Mesenteric fat pad (tissue), 1 donor: ENCODE measurements at regions not wholly inside any gene's neighbourhood (a gene's known extent, or its start where the extent isn't known, plus 50 kb on each side); places are given as distances from the start of the nearest gene placed in this dataset.
"Not testable (repeated sequence)": the region's sequence is repeated elsewhere in the genome, so short reads cannot be mapped to it uniquely, and the experiment has no call there.

ENCODE experiments used
- DNase-seq: peaks from one replicate; pipeline ENCODE4 v3.0.0-alpha.2; 2020; ENCODE audit warnings: low spot score
- donor health status: DM: yes; HTN: yes; CAD: no.

DNA sequence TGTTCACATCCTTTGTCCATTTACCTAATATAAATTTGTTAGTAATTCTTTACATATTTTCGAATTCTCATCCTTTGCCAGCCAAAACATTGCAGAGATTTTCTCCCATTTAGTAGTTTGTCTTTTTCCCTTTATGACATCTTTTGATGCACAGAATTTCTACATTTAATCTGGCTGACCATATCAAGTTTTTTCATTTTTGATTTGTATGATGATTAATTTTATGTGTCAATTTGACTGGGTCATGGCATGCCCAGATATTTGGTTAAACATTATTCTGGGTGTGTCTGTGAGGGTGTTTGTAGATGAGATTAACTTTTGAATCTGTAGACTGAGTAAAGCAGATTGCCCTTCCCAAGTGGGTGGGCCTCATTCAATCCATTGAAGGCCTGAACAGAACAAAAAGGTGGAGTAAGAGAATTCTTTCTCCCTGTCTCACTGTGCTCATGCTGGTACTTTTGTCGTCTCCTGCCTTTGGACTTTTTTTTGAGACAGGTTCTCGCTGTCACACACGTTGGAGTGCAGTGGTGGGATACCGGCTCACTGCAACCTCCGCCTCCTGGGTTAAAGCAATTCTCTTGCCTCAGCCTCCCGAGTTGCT lies 72.1 kb upstream of the EPB41L1 start:
- no peak for DNase-seq

DNA sequence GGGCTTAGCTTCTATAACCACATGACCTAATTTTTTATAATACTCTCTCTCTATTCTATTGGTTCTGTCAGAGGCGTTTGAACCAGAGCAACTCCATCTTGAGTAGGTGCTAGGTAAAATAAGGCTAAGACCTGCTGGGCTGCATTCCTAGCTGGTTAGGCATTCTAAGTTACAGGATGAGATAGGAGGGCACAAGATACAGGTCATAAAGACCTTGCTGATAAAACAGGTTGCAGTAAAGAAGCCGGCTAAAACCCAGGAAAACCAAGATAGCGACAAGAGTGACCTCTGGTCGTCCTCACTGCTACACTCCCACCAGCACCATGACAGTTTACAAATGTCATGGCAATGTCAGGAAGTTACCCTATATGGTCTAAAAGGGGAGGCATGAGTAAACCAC lies 71.3 kb upstream of the EPB41L1 start:
- not testable (repeated sequence) for DNase-seq

DNA sequence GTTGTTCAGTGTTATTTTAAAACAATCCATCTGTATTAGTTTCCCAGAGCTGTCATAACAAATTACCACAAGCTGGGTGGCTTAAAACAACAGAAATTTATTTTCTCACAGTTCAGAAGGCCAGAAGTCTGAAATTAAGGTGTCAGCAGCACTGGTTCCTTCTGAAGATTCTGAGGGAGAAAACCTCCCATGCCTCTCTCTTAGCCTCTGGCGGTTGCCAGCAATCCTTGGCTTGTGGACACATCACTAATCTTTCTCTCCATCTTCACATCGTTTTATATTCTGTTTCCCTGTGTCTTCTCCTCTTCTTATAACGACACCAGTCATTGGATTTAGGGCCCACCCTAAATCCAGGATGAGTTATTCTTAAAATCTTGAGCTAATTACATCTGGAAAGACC lies 70.2 kb upstream of the EPB41L1 start:
- DNase-seq, result no peak

DNA sequence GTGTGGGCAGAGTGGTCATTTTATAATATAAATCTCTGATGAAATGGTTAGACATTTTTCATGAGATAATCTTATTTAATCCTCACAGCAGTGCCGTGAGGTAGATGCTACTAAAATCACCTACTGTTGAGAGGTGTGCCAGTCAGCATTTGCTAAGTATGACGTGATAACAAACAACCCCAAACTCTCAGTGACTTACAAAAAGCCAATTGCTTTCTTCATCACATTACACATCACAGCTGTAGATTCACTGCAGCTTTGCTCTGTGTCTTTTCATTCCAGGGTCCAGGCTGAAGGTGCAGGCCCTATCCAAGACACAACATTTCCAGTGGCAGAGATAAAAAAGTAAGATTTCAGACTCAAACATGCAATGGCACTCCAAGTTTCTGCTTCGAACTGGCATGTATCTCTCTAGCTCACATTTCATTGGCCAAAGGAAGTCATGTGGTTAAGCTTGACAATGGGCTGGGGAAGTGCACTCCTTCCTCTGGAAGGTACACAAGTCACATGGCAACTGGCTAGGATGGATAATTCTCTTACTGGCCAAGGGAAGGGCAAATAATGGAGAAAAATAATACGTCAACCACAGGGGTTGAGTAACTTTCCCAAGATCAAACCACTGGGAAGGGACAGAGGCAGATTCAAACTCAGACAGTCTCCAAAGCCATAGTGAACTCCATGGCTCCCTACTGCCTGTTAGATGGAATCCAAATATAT lies 69.5 kb upstream of the EPB41L1 start:
- no peak for DNase-seq

DNA sequence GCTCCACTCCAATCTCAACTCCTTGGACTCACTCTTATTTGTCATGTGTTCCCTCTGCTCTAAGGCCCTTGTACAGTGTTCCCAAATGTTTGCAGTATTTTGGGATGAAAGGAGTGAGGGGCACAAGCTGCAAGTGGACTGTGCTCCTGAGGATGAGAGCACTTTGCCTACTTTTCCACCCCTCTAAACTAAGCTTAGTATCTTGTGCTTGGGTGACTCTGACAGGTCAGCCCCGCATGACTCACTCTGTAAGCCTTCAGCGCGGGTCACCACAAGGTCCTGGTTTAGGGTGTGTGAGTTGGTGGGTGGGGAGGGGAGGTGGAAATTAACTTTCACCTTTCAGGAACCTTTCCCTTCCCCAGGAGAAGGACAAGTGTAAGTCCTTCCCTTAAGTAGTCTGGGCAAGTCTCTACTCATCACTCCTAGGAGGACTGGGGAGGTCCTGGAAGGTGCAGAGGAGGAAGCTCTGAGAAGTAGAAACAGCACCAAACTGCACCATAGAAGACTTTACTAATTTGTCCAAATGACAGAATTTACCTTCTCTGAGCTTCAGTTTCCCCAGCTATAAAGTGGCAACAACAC lies 68.8 kb upstream of the EPB41L1 start:
- DNase-seq, result no peak

DNA sequence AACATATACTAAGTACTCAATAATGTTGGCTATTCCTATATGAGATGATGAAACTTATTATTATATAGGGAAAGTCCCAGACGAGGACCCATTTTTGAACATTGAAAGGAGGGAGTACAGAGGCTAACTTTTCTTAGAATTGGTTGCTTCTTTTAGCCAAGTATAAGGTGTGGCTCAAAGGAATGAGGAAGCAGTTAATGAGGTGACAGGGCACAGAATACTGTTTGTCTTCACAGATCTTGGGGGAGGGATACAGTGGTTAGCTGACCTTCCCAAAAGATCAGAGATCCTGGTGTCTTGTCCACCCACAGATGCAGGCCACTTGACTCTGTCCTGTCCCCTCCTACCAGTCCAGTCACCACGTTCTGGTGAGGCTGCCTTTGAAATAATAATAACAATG lies 67.8 kb upstream of the EPB41L1 start:
- DNase-seq, result no peak

DNA sequence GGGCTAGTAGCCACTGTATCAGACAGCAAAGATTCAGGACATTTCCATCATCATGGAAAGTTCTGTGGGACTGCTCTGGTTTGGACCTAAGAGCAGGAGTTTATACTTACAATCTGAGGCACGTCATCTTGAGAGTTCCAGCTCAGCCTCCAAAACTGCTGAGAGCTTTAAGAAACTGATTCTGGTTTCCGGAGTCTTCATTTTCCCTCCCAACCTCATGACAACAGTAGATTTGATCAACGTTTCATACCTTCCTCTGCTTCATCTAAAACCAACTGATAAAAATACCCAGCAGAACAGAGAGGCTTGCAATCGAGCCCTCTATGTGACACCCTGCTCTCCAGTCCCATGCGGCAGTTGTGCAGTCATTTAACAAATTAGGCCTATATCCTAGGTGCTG lies 64.3 kb upstream of the EPB41L1 start:
- no peak for DNase-seq

DNA sequence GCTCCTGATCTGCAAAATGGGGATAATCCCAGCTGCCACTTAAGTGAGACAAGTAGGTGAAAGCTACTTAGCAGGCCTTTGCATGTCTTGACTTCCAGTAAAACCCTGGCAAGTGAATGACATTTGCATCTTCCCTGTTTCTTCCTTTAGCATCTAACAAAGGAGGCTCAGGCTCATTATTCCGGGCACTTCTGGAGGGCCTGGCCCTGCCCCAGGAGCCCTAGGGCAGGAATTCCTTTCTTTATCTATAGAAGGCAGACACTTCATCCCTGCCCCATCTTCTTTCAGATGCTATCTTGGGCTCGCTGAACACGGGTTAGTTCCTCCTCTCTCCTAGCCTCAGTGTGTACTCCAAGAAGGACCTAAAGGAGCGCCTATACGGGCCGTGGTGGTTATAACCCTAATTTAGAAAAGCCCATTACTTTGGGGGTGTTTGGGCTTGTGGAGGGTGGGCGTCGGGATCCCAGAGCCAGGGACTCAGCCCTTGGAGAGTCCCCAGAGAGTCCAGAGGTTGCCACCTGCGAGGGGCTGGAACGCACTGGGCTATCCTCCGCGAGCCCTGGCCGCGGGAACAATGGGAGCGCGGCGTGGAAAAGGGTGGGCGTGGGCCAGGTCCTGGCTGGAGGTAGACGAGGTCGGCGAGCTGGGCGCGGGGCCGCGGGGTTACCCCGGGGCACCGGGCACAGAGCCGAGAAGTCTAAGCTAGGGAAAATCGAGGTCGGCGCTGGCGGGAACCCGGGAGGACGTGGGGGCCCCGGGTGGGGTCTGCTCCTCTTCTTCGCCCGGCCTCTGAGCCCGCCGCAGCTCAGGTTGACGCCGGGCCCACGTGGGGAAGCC lies 62.8 kb upstream of the EPB41L1 start:
- DNase-seq, result no peak

DNA sequence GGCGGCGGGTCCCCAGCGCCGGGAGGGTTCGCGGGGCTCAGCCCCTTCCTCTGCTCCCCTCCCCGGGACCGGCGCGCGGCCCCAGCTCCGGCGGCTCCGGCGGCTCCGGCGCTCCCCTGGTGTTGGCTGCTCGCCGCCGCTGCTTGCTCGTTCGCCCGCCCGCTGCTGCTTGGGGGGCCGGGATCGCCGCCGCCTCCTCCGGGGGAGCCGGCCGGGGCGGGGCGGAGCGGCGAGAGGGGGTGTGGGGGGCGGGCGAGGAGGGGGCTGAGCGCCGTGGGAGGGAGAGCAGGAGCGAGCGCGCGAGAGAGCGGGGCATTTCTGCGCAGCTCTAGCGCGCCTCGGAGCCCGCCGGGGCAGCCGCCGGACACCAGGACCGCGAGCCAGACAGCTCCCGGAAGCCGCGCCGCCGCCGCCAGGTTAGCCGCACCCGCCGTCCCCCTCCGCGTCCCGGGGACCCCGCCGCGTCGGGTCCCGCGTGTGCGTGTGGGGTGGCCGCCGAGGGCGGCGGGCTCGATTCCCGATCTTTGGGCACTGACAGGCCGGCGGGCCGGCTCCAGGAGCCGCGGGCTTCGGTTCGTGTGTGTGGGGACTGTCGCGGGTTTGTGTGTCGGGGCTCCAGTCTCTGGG lies 62.0 kb upstream of the EPB41L1 start:
- DNase-seq, result no peak

DNA sequence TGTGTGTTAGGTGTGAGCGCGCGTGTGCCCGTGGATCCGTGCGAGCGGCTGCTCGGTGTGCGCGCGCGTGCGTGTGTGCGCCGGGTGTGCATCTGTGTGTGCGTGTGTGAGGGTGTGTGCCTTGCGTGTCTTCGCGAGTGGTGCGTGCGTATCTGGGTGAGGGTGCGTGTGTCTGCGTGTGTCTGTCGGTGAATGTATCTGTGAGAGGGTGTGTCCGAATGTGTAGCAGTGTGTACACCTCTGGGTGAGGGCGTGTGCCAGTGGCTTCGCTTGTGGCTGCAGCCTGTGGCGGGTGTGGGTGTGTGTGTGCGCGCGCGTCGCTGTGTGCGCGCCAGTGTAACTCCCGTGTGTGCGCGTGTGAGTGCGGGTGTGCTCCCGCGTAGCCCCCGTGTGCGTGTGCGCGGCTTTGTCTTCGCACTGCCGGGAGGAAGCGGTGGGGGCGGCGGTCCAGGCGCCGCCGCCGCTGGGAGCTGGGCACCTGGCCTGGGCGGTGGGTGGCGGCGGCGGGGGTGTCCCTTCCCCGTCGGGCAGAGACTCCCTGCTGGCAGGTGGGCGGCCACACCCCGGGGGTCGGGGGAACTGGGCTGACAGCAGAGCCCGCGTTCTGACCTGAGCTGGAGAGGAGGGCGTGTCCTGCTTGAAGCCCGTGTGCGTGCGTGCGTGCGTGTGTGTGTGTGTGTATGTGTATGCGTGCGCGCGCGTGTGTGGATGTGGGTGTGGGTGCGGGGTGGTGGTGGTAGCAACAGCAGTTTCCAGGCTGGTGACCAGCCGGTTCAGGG lies 61.3 kb upstream of the EPB41L1 start:
- peak; percentile 90 for DNase-seq

DNA sequence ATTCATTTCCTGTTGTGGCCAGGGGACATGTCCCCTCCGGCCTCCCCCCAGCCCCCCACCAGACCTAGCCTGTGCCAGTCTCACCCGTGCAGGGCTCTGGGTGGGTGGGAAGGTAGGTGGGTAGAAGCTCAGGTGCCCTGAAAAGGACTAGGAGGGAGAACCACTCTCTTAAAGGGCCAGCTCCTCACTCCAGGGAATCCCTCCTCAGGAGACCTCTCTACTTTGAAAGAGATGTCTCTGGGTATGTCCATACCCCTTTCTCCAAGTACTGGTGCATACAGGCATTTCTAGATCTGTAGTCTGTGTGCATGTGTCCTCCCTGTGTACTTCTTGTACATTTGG lies 60.8 kb upstream of the EPB41L1 start:
- DNase-seq, result no peak

DNA sequence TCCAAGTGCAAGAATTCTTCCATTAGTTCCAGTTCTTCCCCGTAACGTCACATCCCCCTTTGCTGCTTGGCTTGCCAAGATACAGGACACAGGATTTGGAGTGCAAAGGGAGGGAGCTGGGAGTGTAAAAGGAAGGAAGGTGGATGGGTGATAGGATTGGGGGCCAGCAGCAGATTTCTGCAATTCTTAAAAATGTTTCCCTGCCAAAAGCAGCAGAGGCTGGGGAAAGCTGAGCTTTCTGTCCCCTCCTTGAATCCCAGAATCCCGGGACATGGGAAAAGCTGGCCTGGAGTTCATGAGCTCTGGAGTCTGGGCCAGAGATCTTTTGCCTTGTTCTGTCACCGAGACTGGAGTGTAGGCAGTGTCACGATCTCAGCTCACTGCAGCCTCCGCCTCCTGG lies 60.0 kb upstream of the EPB41L1 start:
- no peak for DNase-seq

DNA sequence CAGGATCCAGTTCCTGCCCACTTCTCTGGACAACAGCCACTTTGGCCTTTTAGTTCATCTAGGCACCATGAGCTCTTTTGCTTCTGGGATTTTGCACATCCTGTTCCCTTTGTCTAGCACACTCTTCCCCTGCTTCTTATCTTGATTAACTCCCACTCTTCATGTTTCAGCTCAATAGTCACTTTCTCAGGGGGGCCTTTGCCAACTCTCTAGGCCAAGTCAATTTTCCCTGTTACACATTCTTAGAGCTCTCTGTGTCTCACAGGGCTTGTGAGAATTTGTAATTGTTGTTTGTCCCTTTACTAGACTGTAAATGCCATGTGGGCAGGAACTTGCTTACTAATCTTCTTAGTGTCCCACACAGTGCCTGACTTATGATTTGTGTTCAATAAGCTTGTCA lies 58.1 kb upstream of the EPB41L1 start:
- no peak for DNase-seq

DNA sequence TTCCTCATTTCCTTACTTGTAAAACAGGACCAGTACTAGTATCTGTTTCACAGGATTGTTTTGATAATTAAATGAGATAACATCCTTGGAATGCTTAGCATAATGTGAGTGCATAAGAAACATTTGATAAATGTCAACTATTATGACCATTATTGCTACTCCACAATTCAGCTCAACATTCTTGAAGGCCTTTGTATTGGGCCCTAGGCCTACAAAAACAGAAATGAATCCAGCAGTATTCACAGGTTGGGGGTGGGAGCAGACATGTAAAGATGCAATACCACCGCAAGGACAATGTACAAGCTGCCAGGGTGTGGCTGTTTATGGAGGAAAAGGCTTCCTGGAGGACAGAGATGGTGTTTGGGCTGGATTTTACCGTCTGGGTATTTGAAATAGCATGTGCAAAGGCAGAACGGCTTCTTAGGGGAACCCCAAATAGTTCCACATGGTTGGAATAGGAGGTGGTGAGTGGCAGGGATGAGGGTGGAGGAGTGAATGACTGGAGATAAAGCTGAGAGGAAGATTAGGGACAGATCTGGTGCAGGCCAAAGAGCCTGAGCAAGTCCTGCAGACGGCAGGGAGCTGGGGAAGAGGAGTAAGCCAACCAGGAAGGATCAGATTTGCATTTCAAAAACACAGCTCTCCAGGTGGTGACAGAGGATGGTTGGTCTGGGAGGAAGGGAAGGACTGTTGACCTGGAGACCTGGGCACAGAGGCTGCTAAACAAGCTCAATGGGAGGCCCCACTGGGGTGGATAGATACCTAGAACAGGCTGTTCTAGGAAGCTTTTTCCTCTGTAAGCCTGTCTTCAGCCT lies 57.0 kb upstream of the EPB41L1 start:
- DNase-seq, result no peak

DNA sequence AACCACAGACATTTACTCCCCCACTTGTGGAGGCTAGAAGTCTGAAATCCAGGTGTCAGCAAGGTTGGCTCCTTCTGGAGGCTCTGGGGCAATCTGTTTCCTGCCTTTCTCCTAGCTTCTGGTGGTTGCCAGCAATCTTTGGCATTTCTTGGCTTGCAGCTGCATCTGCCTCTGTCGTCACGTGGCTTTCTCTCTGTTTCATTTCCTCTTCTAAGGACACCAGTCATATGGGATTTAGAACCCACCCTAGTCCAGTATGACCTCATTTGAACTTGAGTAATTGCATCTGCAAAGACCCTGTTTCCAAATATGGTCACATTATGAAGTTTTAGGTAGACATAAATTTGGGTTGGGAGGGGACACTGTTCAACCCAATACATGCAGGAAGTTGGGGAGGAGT lies 56.2 kb upstream of the EPB41L1 start:
- no peak for DNase-seq

DNA sequence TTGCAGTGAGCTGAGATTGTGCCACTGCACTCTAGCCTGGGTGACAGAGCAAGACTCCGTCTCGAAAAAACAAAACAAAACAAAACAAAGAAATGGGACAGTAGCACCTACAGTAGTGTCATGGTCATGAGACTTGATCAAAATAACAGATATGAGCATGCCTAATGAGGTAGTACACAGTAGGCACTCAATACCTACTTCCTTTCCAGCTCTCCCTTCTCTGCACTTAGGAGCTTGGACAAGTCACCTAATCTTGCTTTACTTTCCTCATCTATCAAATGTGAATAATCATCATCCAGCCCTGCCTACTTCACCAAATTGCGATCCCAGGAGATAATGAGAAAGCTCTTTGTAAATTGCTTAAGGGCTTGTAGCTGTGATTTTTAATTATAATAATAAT lies 55.4 kb upstream of the EPB41L1 start:
- DNase-seq, result no peak

DNA sequence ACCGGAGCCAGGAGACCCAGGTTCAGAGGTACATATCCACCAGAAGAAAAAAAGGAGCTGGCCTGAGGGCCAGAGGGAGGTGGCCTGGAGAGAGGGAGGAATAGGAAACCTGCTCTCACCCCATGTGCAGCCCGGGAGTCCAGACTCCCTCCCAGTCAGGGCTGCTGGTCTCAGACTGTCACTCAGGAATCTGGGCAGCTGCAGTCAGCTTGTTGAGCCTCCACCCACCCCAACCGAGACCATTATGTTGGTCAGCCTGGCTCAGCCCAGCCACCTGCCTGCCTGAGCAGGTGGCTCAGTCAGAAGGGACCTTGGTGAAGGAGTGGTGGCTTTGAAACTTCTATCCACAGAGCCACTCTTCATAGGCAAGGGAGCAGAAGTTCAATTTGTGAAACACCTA lies 53.3 kb upstream of the EPB41L1 start:
- DNase-seq, result no peak

DNA sequence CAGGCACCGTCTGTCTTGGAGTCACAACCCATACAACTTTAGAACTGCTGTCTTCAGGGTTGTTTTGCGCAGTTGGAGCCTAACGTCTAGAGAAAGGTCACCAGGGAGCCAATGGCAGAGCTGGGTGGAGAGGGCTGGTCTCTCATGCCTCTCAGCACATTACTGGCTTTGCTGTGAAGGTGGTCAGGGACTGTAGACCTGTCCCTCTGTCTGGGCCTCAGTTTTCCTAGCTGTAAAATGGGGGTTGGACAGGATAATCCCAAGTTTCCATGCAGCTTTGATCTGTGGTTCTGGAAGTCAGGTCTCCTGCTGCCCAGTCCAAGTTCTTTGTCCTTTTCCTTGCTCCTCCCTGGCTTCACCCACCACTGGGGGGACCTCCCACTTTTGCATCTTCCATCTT lies 52.2 kb upstream of the EPB41L1 start:
- DNase-seq, result no peak

DNA sequence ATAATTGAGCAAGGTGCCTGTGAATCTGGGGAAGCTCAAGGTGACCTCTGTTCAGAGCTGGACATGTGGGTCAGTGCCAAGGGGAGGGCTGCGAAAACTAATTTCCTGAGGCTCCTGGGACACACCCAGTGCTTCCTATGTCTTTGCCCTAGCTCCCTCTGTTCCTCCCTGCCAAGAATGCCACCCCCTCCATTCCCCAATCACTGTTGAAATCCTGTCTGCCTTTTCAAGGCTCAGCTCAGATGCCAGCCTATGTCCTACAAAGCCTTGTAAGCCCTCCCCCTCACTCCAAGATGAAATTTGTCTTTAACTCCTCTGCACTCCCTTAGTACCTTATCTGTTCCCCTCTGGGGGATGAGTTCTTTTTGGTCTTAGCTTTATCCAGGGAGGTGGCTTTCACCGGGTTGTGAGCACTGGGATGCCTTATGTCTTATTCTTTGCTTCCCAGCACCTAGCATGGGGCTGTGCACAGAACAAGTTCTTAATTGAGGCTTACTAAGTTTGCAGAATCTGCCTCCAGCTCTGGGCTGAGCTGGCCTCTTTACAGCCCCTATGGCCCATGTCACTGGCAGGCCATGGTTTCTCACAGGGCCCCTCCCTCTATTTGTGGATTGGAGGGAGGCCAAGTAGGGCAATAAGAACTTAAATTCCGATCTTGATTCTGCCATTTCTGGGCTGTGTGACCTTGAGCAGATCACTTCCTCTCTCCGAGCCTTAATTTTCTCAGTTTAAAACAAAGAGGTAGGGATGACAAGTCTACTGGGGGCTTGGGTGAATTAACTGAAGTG lies 51.5 kb upstream of the EPB41L1 start:
- no peak for DNase-seq
